Kidney (tissue), 13 donors: ENCODE measurements at regions not wholly inside any gene's neighbourhood (a gene's known extent, or its start where the extent isn't known, plus 50 kb on each side); places are given as distances from the start of the nearest gene placed in this dataset.
A peak's percentile ranks its signal among the peaks of the same experiment; 100 is the strongest.

Source experiments
- DNase-seq, 5 donors: peaks; one replicate each; pipeline ENCODE4 v3.0.0-alpha.2; 2013 to 2020
- FAIRE-seq: peaks from 2 replicates; lab custom pipeline; 2012; peaks lifted over from hg19 to GRCh38; lab: Jason Lieb, UNC
- H3K27ac ChIP-seq, 2 donors: one replicate each; pipeline ENCODE4 v1.7.0; 2013; ENCODE audit warnings: low read depth in 2 of 2, low read length in 2 of 2, inconsistent platforms in 1 of 2
- H3K27me3 ChIP-seq: one replicate; pipeline ENCODE4 v1.7.1; 2013; ENCODE audit warnings: low read length, inconsistent platforms; ENCODE audit not compliant: control insufficient read depth, insufficient read depth
- H3K36me3 ChIP-seq, 3 donors: one replicate each; pipeline versions ENCODE4 v1.7.0 to v1.7.1; 2013; ENCODE audit warnings: low read length in 3 of 3, control low read depth in 1 of 3, inconsistent platforms in 1 of 3; ENCODE audit not compliant: insufficient read depth in 3 of 3, control insufficient read depth in 2 of 3
- H3K4me1 ChIP-seq, 3 donors: one replicate each; pipeline versions ENCODE4 v1.7.0 to v1.7.1; 2013; ENCODE audit warnings: low read length in 3 of 3, inconsistent platforms in 1 of 3, low read depth in 1 of 3; ENCODE audit not compliant: control insufficient read depth in 2 of 3, insufficient read depth in 2 of 3
- H3K4me3 ChIP-seq, 3 donors: one replicate each; pipeline versions ENCODE4 v1.7.0 to v1.8.1; 2013; ENCODE audit warnings: low read length in 3 of 3, control low read depth in 1 of 3, inconsistent platforms in 1 of 3
- H3K9ac ChIP-seq, 3 donors: one replicate each; pipeline versions ENCODE4 v1.7.0 to v1.7.1; 2013; ENCODE audit warnings: low read length in 3 of 3, control low read depth in 1 of 3, inconsistent platforms in 1 of 3
- H3K9me3 ChIP-seq, 3 donors: one replicate each; pipeline versions ENCODE4 v1.7.0 to v1.7.1; 2013; ENCODE audit warnings: low read length in 3 of 3, control low read depth in 1 of 3, inconsistent platforms in 1 of 3; ENCODE audit not compliant: control insufficient read depth in 2 of 3, insufficient read depth in 1 of 3
- intact Hi-C: fragments of 100-400 bp; cut with DNase I; formaldehyde crosslinking; loops from one replicate; pipeline ENCODE4 v1.11.1; 2022
- TF ChIP-seq, protein P1 (sequence below): IDR thresholded peaks from 3 replicates; pipeline ENCODE4 v1.5.1; 2012; ENCODE audit warnings: mild to moderate bottlenecking, moderate library complexity, borderline replicate concordance; ENCODE audit not compliant: insufficient read depth; ENCODE audit errors: extremely low read depth
- donor health status: control.
- donor health status: control.
- donor health status: control.
- donor health status: control.
- donor health status: control.
- donor health status: DM: yes; HTN: yes; CAD: no.
- donor health status: Normal renal cell carcinoma (clear cell type).

DNA sequence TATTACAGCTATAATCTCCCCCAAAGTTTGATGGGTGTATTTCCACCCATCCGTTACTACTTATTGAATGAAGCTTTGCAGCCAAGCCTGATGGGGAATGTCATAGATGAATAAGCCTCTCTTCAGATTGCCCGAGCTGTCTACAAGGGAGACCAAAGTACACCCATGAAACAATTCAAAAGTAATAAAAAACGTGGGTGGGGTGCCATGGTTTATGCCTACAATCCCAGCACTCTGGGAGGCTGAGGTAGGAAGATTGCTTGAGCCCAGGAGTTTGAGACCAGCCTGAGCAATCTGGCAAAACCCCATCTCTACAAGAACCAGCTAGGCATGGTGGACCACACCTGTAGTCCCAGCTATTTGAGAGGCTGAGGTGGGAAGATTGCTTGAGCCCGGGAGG, 419.2 kb downstream of the FGF9 start:
- TF ChIP-seq, protein P1, sequence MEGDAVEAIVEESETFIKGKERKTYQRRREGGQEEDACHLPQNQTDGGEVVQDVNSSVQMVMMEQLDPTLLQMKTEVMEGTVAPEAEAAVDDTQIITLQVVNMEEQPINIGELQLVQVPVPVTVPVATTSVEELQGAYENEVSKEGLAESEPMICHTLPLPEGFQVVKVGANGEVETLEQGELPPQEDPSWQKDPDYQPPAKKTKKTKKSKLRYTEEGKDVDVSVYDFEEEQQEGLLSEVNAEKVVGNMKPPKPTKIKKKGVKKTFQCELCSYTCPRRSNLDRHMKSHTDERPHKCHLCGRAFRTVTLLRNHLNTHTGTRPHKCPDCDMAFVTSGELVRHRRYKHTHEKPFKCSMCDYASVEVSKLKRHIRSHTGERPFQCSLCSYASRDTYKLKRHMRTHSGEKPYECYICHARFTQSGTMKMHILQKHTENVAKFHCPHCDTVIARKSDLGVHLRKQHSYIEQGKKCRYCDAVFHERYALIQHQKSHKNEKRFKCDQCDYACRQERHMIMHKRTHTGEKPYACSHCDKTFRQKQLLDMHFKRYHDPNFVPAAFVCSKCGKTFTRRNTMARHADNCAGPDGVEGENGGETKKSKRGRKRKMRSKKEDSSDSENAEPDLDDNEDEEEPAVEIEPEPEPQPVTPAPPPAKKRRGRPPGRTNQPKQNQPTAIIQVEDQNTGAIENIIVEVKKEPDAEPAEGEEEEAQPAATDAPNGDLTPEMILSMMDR = no peak
- no peak for FAIRE-seq
- intact Hi-C loops = no loop called here
- Histone ChIP-seq H3K9me3 (no peaks in the 10 kb centered on the region), H3K4me3 (no peak overlapping the region), H3K9ac (no peak overlapping the region), H3K27ac (no peak overlapping the region), H3K36me3 (no peaks in the 10 kb centered on the region), H3K27me3 (no peaks in the 10 kb centered on the region), H3K4me1 (no peaks in the 10 kb centered on the region)
- DNase-seq = no peak

DNA sequence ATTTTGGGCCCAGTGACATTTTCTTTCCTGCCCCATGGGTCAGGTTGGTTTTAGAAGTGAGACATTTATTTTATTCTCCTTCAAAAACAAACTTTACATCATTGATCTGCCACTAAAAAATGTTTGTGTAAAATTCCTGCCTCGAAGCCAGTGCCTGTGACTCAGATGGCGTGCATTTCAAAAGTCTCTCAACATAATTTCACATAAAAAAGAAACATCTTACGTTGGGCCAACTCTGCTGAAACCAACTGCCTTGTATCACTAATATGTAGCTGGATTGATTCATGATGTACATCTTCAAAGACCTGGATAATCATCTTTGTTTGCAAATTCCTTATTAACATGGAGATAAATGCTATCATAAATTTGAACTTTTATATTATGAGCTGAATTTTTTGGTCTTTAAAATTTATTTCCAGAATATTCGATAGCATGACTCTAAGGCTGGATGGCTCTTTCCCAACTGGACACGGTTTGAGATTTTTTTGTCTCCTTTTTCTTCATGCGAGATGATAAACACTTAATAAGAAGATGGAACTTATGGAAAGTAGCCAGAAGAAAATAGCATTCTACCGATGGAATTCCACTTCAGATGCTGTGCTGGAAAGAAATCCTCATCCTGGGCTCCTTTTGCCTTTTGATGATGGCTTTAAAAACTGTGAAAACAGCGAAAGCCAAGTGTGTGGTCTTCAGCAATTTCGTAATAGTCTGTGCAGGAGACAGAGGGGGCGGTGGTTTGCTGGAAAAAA, 420.5 kb downstream of the FGF9 start:
- FAIRE-seq (no peak), DNase-seq (peak in 1 of 5 donors; percentile 22)
- Histone ChIP-seq H3K27ac (no peak overlapping the region), H3K4me3 (no peak overlapping the region), H3K9me3 (no peaks in the 10 kb centered on the region), H3K4me1 (no peaks in the 10 kb centered on the region), H3K36me3 (no peaks in the 10 kb centered on the region), H3K27me3 (no peaks in the 10 kb centered on the region), H3K9ac (no peak overlapping the region)
- TF ChIP-seq, protein P1 = no peak
- intact Hi-C loops = no loop called here

DNA sequence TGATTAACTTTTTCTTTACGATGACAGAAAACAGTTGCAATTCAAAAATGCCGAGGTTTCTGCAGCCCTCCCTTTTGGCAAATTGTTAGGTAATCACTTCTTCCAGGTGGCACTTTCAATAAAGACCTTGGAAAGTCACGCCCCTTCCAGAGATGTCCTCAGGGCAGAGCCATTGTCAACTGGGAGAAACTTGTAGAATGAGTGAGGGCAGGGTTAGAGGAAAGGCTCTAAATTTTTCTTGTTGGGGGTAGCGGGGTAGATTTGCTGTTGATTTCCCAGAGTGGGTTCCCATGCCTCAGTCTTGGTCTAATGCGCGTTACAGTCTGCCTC, 421.1 kb downstream of the FGF9 start:
- no peak for DNase-seq
- no peaks in the 10 kb centered on the region for H3K4me1 ChIP-seq
- intact Hi-C loops = no loop called here
- H3K27me3 ChIP-seq = no peaks in the 10 kb centered on the region
- H3K4me3 ChIP-seq = no peak overlapping the region
- H3K27ac ChIP-seq = no peak overlapping the region
- no peak for FAIRE-seq
- H3K36me3 ChIP-seq = no peaks in the 10 kb centered on the region
- TF ChIP-seq, protein P1 = no peak
- no peak overlapping the region for H3K9ac ChIP-seq
- no peaks in the 10 kb centered on the region for H3K9me3 ChIP-seq
